Frontal cortex (tissue), 3 donors: ENCODE measurements at regions not wholly inside any gene's neighbourhood (a gene's known extent, or its start where the extent isn't known, plus 50 kb on each side); places are given as distances from the start of the nearest gene placed in this dataset.
"Not testable (repeated sequence)": the region's sequence is repeated elsewhere in the genome, so short reads cannot be mapped to it uniquely, and the experiment has no call there.

Source experiments
- DNase-seq, 2 donors: peaks; one replicate each; pipeline ENCODE4 v3.0.0; 2012; ENCODE audit warnings: low spot score in 2 of 2
- FAIRE-seq: peaks from 2 replicates; lab custom pipeline; 2012; peaks lifted over from hg19 to GRCh38; lab: Jason Lieb, UNC
- donor health status: control.
- donor health status: control.
- donor health status: control.

GRCh38 chr13:111488486-111489132 lies 168.2 kb downstream of the TEX29 start:
- DNase-seq (no peak), FAIRE-seq (no peak)

- FAIRE-seq: no peak
- DNase-seq: no peak
Observed at GRCh38 chr13:111489301-111489700, 168.9 kb downstream of the TEX29 start.

- DNase-seq: no peak
- no peak for FAIRE-seq
Observed at GRCh38 chr13:111490611-111491010, 170.2 kb downstream of the TEX29 start.

GRCh38 chr13:111491021-111491420 lies 170.6 kb downstream of the TEX29 start:
- DNase-seq: no peak
- FAIRE-seq: no peak

- DNase-seq (no peak), FAIRE-seq (no peak)
Observed at GRCh38 chr13:111491659-111492058, 171.2 kb downstream of the TEX29 start.

GRCh38 chr13:111492341-111492950 lies 172.0 kb downstream of the TEX29 start:
- DNase-seq: no peak
- FAIRE-seq: no peak

- FAIRE-seq (no peak), DNase-seq (no peak)
Observed at GRCh38 chr13:111492958-111493357, 172.5 kb downstream of the TEX29 start.

- no peak for FAIRE-seq
- no peak for DNase-seq
Observed at GRCh38 chr13:111493468-111493867, 173.0 kb downstream of the TEX29 start.

GRCh38 chr13:111494641-111495040 lies 174.2 kb downstream of the TEX29 start:
- no peak for FAIRE-seq
- DNase-seq: no peak

GRCh38 chr13:111501596-111502535 lies 181.4 kb downstream of the TEX29 start:
- FAIRE-seq, DNase-seq: not testable (repeated sequence)

- FAIRE-seq (no peak), DNase-seq (no peak)
Observed at GRCh38 chr13:111502957-111503356, 182.5 kb downstream of the TEX29 start.

GRCh38 chr13:111503376-111503775 lies 182.9 kb downstream of the TEX29 start:
- DNase-seq (no peak), FAIRE-seq (no peak)

- FAIRE-seq: no peak
- DNase-seq: no peak
Observed at GRCh38 chr13:111503905-111504695, 183.7 kb downstream of the TEX29 start.

- DNase-seq (no peak), FAIRE-seq (no peak)
Observed at GRCh38 chr13:111505175-111505777, 184.8 kb downstream of the TEX29 start.

GRCh38 chr13:111506125-111506524 lies 185.7 kb downstream of the TEX29 start:
- DNase-seq (no peak), FAIRE-seq (no peak)

GRCh38 chr13:111506621-111507020 lies 186.2 kb downstream of the TEX29 start:
- DNase-seq (no peak), FAIRE-seq (no peak)

GRCh38 chr13:111508164-111508870 lies 187.9 kb downstream of the TEX29 start:
- no peak for DNase-seq
- no peak for FAIRE-seq

- no peak for DNase-seq
- no peak for FAIRE-seq
Observed at GRCh38 chr13:111508902-111509509, 188.6 kb downstream of the TEX29 start.
